Upper lobe of left lung (tissue), 6 donors: ENCODE measurements at regions not wholly inside any gene's neighbourhood (a gene's known extent, or its start where the extent isn't known, plus 50 kb on each side); places are given as distances from the start of the nearest gene placed in this dataset.

ENCODE experiments used
- ATAC-seq, 2 donors: fragments of 200-7000 bp; cut with Tn5 transposase; one replicate each; pipeline ENCODE4 v1.9.1; 2022; ENCODE audit warnings: mild to moderate bottlenecking in 2 of 2, moderate library complexity in 2 of 2; ENCODE audit not compliant: low FRiP score in 2 of 2
- DNase-seq, 2 donors: peaks; one replicate each; pipeline ENCODE4 v3.0.0-alpha.2; 2019 to 2020
- H3K27ac ChIP-seq, 4 donors: fragments of 200-600 bp; sonication (generic); one replicate each; pipeline ENCODE4 v1.5.1; 2016 to 2019
- H3K27me3 ChIP-seq, 4 donors: fragments of 200-600 bp; sonication (generic); one replicate each; pipeline ENCODE4 v1.5.1; 2017 to 2019
- H3K36me3 ChIP-seq, 4 donors: fragments of 200-600 bp; sonication (generic); one replicate each; pipeline ENCODE4 v1.5.1; 2016 to 2019
- H3K4me1 ChIP-seq, 4 donors: fragments of 200-600 bp; sonication (generic); one replicate each; pipeline ENCODE4 v1.5.1; 2018 to 2019
- H3K4me3 ChIP-seq, 4 donors: fragments of 200-600 bp; sonication (generic); one replicate each; pipeline ENCODE4 v1.5.1; 2017 to 2019; ENCODE audit warnings: mild to moderate bottlenecking in 2 of 4, moderate library complexity in 1 of 4
- H3K9me3 ChIP-seq, 4 donors: fragments of 200-600 bp; sonication (generic); one replicate each; pipeline ENCODE4 v1.5.1; 2018 to 2019
- CTCF ChIP-seq, 6 experiments: fragments of 450-650 bp in 4 of 6; fragments of 200-600 bp in 2 of 6; sonication (generic) in 2 of 6; IDR thresholded peaks; one replicate each; pipeline ENCODE4 v1.5.1; 2016 to 2019; ENCODE audit warnings: antibody characterized with exemption in 6 of 6
- EP300 ChIP-seq, 4 donors: sonication (generic); formaldehyde crosslinking; IDR thresholded peaks; one replicate each; pipeline ENCODE4 v1.5.1; 2017; ENCODE audit warnings: antibody characterized with exemption in 4 of 4, control low read depth in 2 of 4
- POLR2A ChIP-seq, 4 donors: fragments of 450-650 bp; IDR thresholded peaks; one replicate each; pipeline ENCODE4 v1.5.1; 2016 to 2017; ENCODE audit warnings: antibody characterized with exemption in 4 of 4, mild to moderate bottlenecking in 2 of 4
- POLR2AphosphoS5 ChIP-seq, 2 donors: sonication (generic); formaldehyde crosslinking; IDR thresholded peaks; one replicate each; pipeline ENCODE4 v1.5.1; 2017; ENCODE audit warnings: antibody characterized with exemption in 2 of 2
- WGBS, 2 donors: methylation state at CpG; one replicate each; pipeline ENCODE4 v1.1.5; 2017 to 2018; 5-methylcytosine and 5-hydroxymethylcytosine counted together
- donor health status: DM: no; HTN: no; CAD: no; lungs with moderate emphysema.
- donor health status: DM: no; HTN: yes; CAD: no; lungs with severe emphysema.

- ATAC-seq, result no peak
- H3K27me3 ChIP-seq, result no peaks in the 10 kb centered on the region
- WGBS, 2 donors, result 47 to 51% methylated on average over 2 of the region's 2 CpGs
Measured at GRCh38 chr4:166311169-166311568, 438.1 kb downstream of the TLL1 start.

GRCh38 chr4:166312166-166312565 is 439.1 kb downstream of the TLL1 start:
- TF ChIP-seq POLR2A (IDR thresholded peaks at IDR 0.05), result no peak
- TF ChIP-seq POLR2AphosphoS5 (IDR thresholded peaks at IDR 0.05), result no peak
- no peak for TF ChIP-seq CTCF (IDR thresholded peaks at IDR 0.05)
- no peak for TF ChIP-seq EP300 (IDR thresholded peaks at IDR 0.05)
- no peak for ATAC-seq
- Histone ChIP-seq H3K4me1 (no peaks in the 10 kb centered on the region), H3K27ac (no peak overlapping the region), H3K9me3 (no peaks in the 10 kb centered on the region), H3K27me3 (no peaks in the 10 kb centered on the region), H3K4me3 (no peak overlapping the region), H3K36me3 (no peaks in the 10 kb centered on the region)
- no peak for DNase-seq

More at GRCh38 chr4:166311169-166311568, 438.1 kb downstream of the TLL1 start:
- Histone ChIP-seq H3K9me3 (no peaks in the 10 kb centered on the region), H3K27ac (no peak overlapping the region), H3K4me1 (no peaks in the 10 kb centered on the region), H3K4me3 (no peak overlapping the region), H3K36me3 (no peaks in the 10 kb centered on the region)
- TF ChIP-seq EP300 (IDR thresholded peaks at IDR 0.05), result no peak
- TF ChIP-seq POLR2AphosphoS5 (IDR thresholded peaks at IDR 0.05), result no peak
- TF ChIP-seq CTCF (IDR thresholded peaks at IDR 0.05), result no peak
- TF ChIP-seq POLR2A (IDR thresholded peaks at IDR 0.05), result no peak
- DNase-seq, result no peak

GRCh38 chr4:166314902-166315301 is 441.9 kb downstream of the TLL1 start:
- 69 to 79% methylated on average over 1 of the region's 1 CpG for WGBS, 2 donors
- Histone ChIP-seq H3K27me3 (no peaks in the 10 kb centered on the region), H3K4me1 (no peaks in the 10 kb centered on the region), H3K4me3 (no peak overlapping the region), H3K27ac (no peak overlapping the region), H3K9me3 (no peaks in the 10 kb centered on the region), H3K36me3 (no peaks in the 10 kb centered on the region)
- DNase-seq (no peak), ATAC-seq (no peak)
- TF ChIP-seq POLR2AphosphoS5 (IDR thresholded peaks at IDR 0.05) (no peak), EP300 (IDR thresholded peaks at IDR 0.05) (no peak), POLR2A (IDR thresholded peaks at IDR 0.05) (no peak), CTCF (IDR thresholded peaks at IDR 0.05) (no peak)

GRCh38 chr4:166315721-166316467 is 442.9 kb downstream of the TLL1 start:
- TF ChIP-seq EP300 (IDR thresholded peaks at IDR 0.05), result no peak
- no peak for TF ChIP-seq CTCF (IDR thresholded peaks at IDR 0.05)
- no peak for TF ChIP-seq POLR2AphosphoS5 (IDR thresholded peaks at IDR 0.05)
- TF ChIP-seq POLR2A (IDR thresholded peaks at IDR 0.05), result no peak
- Histone ChIP-seq H3K36me3 (no peaks in the 10 kb centered on the region), H3K9me3 (no peaks in the 10 kb centered on the region), H3K4me3 (no peak overlapping the region), H3K27me3 (no peaks in the 10 kb centered on the region), H3K27ac (no peak overlapping the region), H3K4me1 (no peaks in the 10 kb centered on the region)
- ATAC-seq (no peak), DNase-seq (no peak)
- WGBS, 2 donors, result 87 to 91% methylated on average over 11 of the region's 11 CpGs
